HepG2 (cell line): ENCODE measurements at regions not wholly inside any gene's neighbourhood (a gene's known extent, or its start where the extent isn't known, plus 50 kb on each side); places are given as distances from the start of the nearest gene placed in this dataset.
A peak's percentile ranks its signal among the peaks of the same experiment; 100 is the strongest.

Experiments
- ATAC-seq: fragments of 200-7000 bp; cut with Tn5 transposase; 3 replicates; pipeline ENCODE4 v1.9.1; 2020; ENCODE audit warnings: mild to moderate bottlenecking, moderate library complexity
- BruUV-seq: library from RNA; stranded (reverse); fragments of 400-500 nt; replicated peaks from 2 replicates; lab custom pipeline; 2021; lab: Mats Ljungman, UMichigan
- CTCF ChIA-PET: fragments of 300-600 bp; formaldehyde crosslinking; extraction: SDS; loops from one replicate; lab custom pipeline; 2021; ENCODE audit warnings: low total read pairs, inconsistent platforms, low intra/inter-chr PET ratio; lab: Yijun Ruan, JAX
- POLR2A ChIA-PET: fragments of 350-600 bp; sonication (Branson Sonifier 250); formaldehyde crosslinking; loops from one replicate; lab custom pipeline; 2020; ENCODE audit warnings: antibody characterized with exemption, inconsistent platforms; lab: Yijun Ruan, JAX
- DNase-seq: peaks from one replicate; pipeline ENCODE4 v3.0.0-alpha.2; 2015; ENCODE audit warnings: low spot score
- FAIRE-seq: peaks from 3 replicates; lab custom pipeline; 2011; peaks lifted over from hg19 to GRCh38; lab: Jason Lieb, UNC
- H2AFZ ChIP-seq: one replicate; pipeline ENCODE4 v1.6.1; 2011; ENCODE audit warnings: low read length, inconsistent platforms
- H3K27ac ChIP-seq: fragments of 300-600 bp; 3 replicates; pipeline ENCODE4 v1.8.0; 2011; ENCODE audit warnings: mixed run types, mild to moderate bottlenecking, mixed read lengths, low read length, inconsistent platforms; ENCODE audit not compliant: insufficient read depth; ENCODE audit errors: extremely low read length
- H3K27me3 ChIP-seq, 2 experiments: fragments of 200-600 bp in 1 of 2; 2 replicates in 1 of 2; 3 replicates in 1 of 2; pipeline versions ENCODE4 v1.6.0 to v1.8.0; 2011; ENCODE audit warnings: low read length in 2 of 2, mild to moderate bottlenecking in 2 of 2, moderate library complexity in 2 of 2, inconsistent platforms in 1 of 2; ENCODE audit not compliant: insufficient read depth in 2 of 2, control insufficient read depth in 1 of 2
- H3K36me3 ChIP-seq, 2 experiments: fragments of 200-600 bp in 1 of 2; replicated peaks in 1 of 2; 2 replicates in 1 of 2; 3 replicates in 1 of 2; pipeline versions ENCODE4 v1.5.1 to v1.8.0; 2011; ENCODE audit warnings: low read length in 2 of 2, inconsistent platforms in 1 of 2; ENCODE audit not compliant: insufficient read depth in 2 of 2, control insufficient read depth in 1 of 2
- H3K4me1 ChIP-seq: 2 replicates; pipeline ENCODE4 v1.5.1; 2012; ENCODE audit warnings: low read length, inconsistent platforms; ENCODE audit not compliant: insufficient read depth
- H3K4me2 ChIP-seq: 2 replicates; pipeline ENCODE4 v1.6.0; 2011; ENCODE audit warnings: low read depth, low read length, inconsistent platforms
- H3K4me3 ChIP-seq, 3 experiments: fragments of 200-600 bp in 1 of 3; sonication (generic), shearing (Covaris generic) in 1 of 3; replicated peaks in 1 of 3; 2 replicates each; pipeline ENCODE4 v1.5.1; 2011 to 2016; ENCODE audit warnings: low read length in 3 of 3, inconsistent platforms in 2 of 3, low read depth in 2 of 3, mild to moderate bottlenecking in 2 of 3, control low read depth in 1 of 3, mixed read lengths in 1 of 3; ENCODE audit not compliant: insufficient read depth in 1 of 3
- H3K79me2 ChIP-seq: one replicate; pipeline ENCODE4 v1.6.1; 2011; ENCODE audit warnings: low read length, inconsistent platforms; ENCODE audit not compliant: insufficient read depth
- H3K9ac ChIP-seq: 2 replicates; pipeline ENCODE4 v1.6.0; 2011; ENCODE audit warnings: mild to moderate bottlenecking, low read depth, low read length, inconsistent platforms; ENCODE audit not compliant: insufficient read depth
- H3K9me3 ChIP-seq: 2 replicates; pipeline ENCODE4 v1.5.1; 2012; ENCODE audit warnings: mild to moderate bottlenecking, low read length
- H4K20me1 ChIP-seq: 2 replicates; pipeline ENCODE4 v1.6.0; 2011; ENCODE audit warnings: inconsistent platforms, mild to moderate bottlenecking, low read length, moderate library complexity; ENCODE audit not compliant: insufficient read depth
- CEBPB ChIP-seq: IDR thresholded peaks from 2 replicates; pipeline ENCODE4 v1.6.1; 2011; ENCODE audit warnings: low read depth, low read length, improper control_type of control experiment, borderline replicate concordance
- CTCF ChIP-seq: sonication (generic); formaldehyde crosslinking; IDR thresholded peaks from 2 replicates; pipeline ENCODE4 v1.5.0; 2020; ENCODE audit warnings: mild to moderate bottlenecking, missing genetic modification reagents, moderate library complexity
- GLMP ChIP-seq: sonication (generic); formaldehyde crosslinking; IDR thresholded peaks from 2 replicates; pipeline ENCODE4 v1.9.0; 2021; ENCODE audit warnings: missing genetic modification reagents, mild to moderate bottlenecking, borderline replicate concordance
- HMGXB4 ChIP-seq, 2 experiments: sonication (generic) in 1 of 2; formaldehyde crosslinking in 1 of 2; IDR thresholded peaks; 2 replicates each; pipeline versions ENCODE4 v1.4.0 to v1.6.1; 2018 to 2020; ENCODE audit warnings: missing genetic modification reagents in 2 of 2, borderline replicate concordance in 1 of 2, low read depth in 1 of 2, mild to moderate bottlenecking in 1 of 2, missing biosample characterization in 1 of 2
- NFKBIZ ChIP-seq: IDR thresholded peaks from 2 replicates; pipeline ENCODE4 v1.6.1; 2018; ENCODE audit warnings: missing genetic modification reagents, missing compliant biosample characterization
- RAD21 ChIP-seq: fragments of 450-650 bp; formaldehyde crosslinking; IDR thresholded peaks from 2 replicates; pipeline ENCODE4 v1.5.0; 2020; ENCODE audit warnings: mild to moderate bottlenecking
- SMARCE1 ChIP-seq: fragments of 450-650 bp; IDR thresholded peaks from 2 replicates; pipeline ENCODE4 v1.6.1; 2017; ENCODE audit warnings: borderline replicate concordance
- SMC3 ChIP-seq: IDR thresholded peaks from 2 replicates; pipeline ENCODE4 v1.6.1; 2011; ENCODE audit warnings: low read length, improper control_type of control experiment
- STAG1 ChIP-seq: sonication (generic); formaldehyde crosslinking; IDR thresholded peaks from 2 replicates; pipeline ENCODE4 v1.4.0; 2020; ENCODE audit warnings: missing genetic modification reagents
- XRCC5 ChIP-seq: fragments of 200-400 bp; formaldehyde crosslinking; optimal IDR thresholded peaks from 2 replicates; pipeline ENCODE3; 2017; ENCODE audit warnings: mild to moderate bottlenecking, low read length
- ZNF224 ChIP-seq: sonication (generic); formaldehyde crosslinking; IDR thresholded peaks from 2 replicates; pipeline ENCODE4 v1.5.0; 2020; ENCODE audit warnings: mild to moderate bottlenecking, missing genetic modification reagents
- ZNF468 ChIP-seq: sonication (generic); formaldehyde crosslinking; IDR thresholded peaks from 2 replicates; pipeline ENCODE4 v1.8.0; 2022; ENCODE audit warnings: mild to moderate bottlenecking, moderate library complexity, missing genetic modification reagents
- WGBS: methylation state at CpG from one replicate; pipeline ENCODE4 v1.1.6; 2017; ENCODE audit warnings: low lambda C conversion rate; 5-methylcytosine and 5-hydroxymethylcytosine counted together
- in situ Hi-C: cut with HindIII; loops from 2 replicates; pipeline ENCODE4 v1.10.0; 2017; ENCODE audit warnings: low pct_unique_long_range_greater_than_20kb; ENCODE audit not compliant: extremely low pct_ligation_motif_present
- intact Hi-C: fragments of 100-400 bp; cut with micrococcal nuclease; formaldehyde crosslinking; loops from one replicate; pipeline ENCODE4 v1.10.0; 2022; ENCODE audit not compliant: unreplicated experiment

DNA sequence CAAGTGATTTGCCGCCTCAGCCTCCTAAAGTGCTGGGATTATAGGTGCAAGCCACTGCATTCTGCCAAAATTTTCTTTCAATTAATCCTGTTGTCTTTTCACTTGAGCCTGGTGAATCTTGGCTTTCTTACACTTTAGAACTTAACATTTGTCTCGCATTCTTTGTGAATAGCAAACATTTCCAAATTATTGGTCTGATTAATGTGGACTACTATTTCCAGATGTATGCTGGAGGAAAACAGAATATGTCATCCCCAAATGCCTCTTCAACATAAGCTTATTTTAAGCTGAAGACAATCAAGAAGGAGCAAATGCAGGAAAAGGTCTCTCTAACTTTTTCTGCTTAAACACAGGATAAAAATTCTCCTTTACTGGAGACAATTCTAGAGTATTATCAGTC lies 233.4 kb downstream of the PPP4R3C start (continued):
- TF ChIP-seq ZNF468 (CRISPR knock-in tag), result no peak

DNA sequence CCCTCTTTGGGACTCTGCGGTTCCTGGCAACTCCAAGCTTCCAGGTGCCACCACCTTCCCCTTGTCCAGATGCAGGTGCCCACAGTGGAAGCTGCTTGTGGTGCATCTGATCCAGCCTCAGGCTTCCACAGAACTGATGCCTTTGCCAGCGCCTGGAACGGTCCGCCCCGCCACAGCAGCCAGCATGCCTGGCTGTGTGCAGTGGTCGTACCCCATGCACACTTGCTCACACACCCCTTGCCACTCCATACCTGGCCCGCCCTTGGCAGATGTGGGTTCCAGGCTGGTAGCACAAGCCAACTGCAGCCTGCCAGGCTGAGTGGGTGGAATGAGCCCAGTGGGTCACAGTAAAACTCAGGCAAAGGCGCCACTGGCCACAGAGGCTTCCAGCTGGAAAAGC lies 240.5 kb downstream of the PPP4R3C start:
- CTCF ChIA-PET, result no interaction called here
- no peak for TF ChIP-seq SMARCE1
- no peak for TF ChIP-seq GLMP
- no peak for TF ChIP-seq XRCC5
- TF ChIP-seq CEBPB, result no peak
- TF ChIP-seq ZNF224, result no peak
- TF ChIP-seq, all 625 proteins: peak for 0
- no peak overlapping the region for H3K27ac ChIP-seq
- DNase-seq (no peak), ATAC-seq (no peak), FAIRE-seq (no peak)
- no peaks in the 10 kb centered on the region for H3K36me3 ChIP-seq
- H2AFZ ChIP-seq, result no peak overlapping the region
- H3K4me1 ChIP-seq, result no peaks in the 10 kb centered on the region
- BruUV-seq, result no TSS peak
- no peaks in the 10 kb centered on the region for H3K9me3 ChIP-seq
- no peak overlapping the region for H3K4me3 ChIP-seq
- 33% methylated on average over 3 of the region's 8 CpGs for WGBS
- H3K27me3 ChIP-seq, result no peaks in the 10 kb centered on the region
- no peak overlapping the region for H3K9ac ChIP-seq
- intact Hi-C loops (no loop called here), in situ Hi-C loops (no loop called here)
- POLR2A ChIA-PET, result no interaction called here
- no peaks in the 10 kb centered on the region for H4K20me1 ChIP-seq
- H3K4me2 ChIP-seq, result no peak overlapping the region
- no peaks in the 10 kb centered on the region for H3K79me2 ChIP-seq

GRCh38 chrX:27186671-27187070 lies 276.5 kb downstream of the PPP4R3C start:
- H3K27me3 ChIP-seq, result no peaks in the 10 kb centered on the region
- no peaks in the 10 kb centered on the region for H4K20me1 ChIP-seq
- DNase-seq, result peak; percentile 13
- no peaks in the 10 kb centered on the region for H3K9me3 ChIP-seq
- no peak overlapping the region for H3K27ac ChIP-seq
- H3K4me2 ChIP-seq, result no peak overlapping the region
- no peak overlapping the region for H3K9ac ChIP-seq
- no peak for ATAC-seq
- WGBS, result 2% methylated on average over 5 of the region's 5 CpGs
- peak; percentile 88 for FAIRE-seq
- intact Hi-C loops, result no loop called here
- CTCF ChIA-PET, result interaction anchor here (1.3 to 1.8 kb wide), 2 partner anchors 403 to 533 kb away, joined by 6 to 19 read pairs; no protein-coding TSS in a partner anchor
- in situ Hi-C loops, result loop anchor here (25.0 kb wide), 2 partner anchors 399 to 524 kb away; no protein-coding TSS in a partner anchor
- H3K79me2 ChIP-seq, result no peaks in the 10 kb centered on the region
- H3K36me3 ChIP-seq, result no peaks in the 10 kb centered on the region
- no TSS peak for BruUV-seq
- no peak overlapping the region for H2AFZ ChIP-seq
- POLR2A ChIA-PET, result no interaction called here
- no peak overlapping the region for H3K4me3 ChIP-seq
- no peaks in the 10 kb centered on the region for H3K4me1 ChIP-seq
- TF ChIP-seq NFKBIZ (CRISPR knock-in tag) (no peak), SMC3 (peak; percentile 52; the same call in 1 of the 2 replicates), STAG1 (CRISPR knock-in tag) (peak; percentile 52), RAD21 (CRISPR knock-in tag) (peak; percentile 28; the same call in 1 of the 2 replicates), HMGXB4 (CRISPR knock-in tag; IDR thresholded peaks at IDR 0.05; ENCODE audit: borderline replicate concordance in 1 of 2, low read depth in 1 of 2) (no peak), CTCF (CRISPR knock-in tag) (peak; percentile 73)
